HFF-Myc (cell line): ENCODE measurements at regions not wholly inside any gene's neighbourhood (a gene's known extent, or its start where the extent isn't known, plus 50 kb on each side); places are given as distances from the start of the nearest gene placed in this dataset.

Experiments
- DNase-seq: peaks from one replicate; pipeline ENCODE4 v3.0.0-alpha.2; 2011; ENCODE audit warnings: low read depth; ENCODE audit errors: extremely low read depth
- H3K4me3 ChIP-seq: replicated peaks from 2 replicates; pipeline ENCODE4 v1.5.1; 2011; ENCODE audit warnings: low read depth, mild to moderate bottlenecking, control low read depth, low read length
- TF ChIP-seq, protein P1 (sequence below): IDR thresholded peaks from 2 replicates; pipeline ENCODE4 v1.5.1; 2012; ENCODE audit warnings: mild to moderate bottlenecking, low read depth, low read length, control low read depth; ENCODE audit errors: missing control alignments

DNA sequence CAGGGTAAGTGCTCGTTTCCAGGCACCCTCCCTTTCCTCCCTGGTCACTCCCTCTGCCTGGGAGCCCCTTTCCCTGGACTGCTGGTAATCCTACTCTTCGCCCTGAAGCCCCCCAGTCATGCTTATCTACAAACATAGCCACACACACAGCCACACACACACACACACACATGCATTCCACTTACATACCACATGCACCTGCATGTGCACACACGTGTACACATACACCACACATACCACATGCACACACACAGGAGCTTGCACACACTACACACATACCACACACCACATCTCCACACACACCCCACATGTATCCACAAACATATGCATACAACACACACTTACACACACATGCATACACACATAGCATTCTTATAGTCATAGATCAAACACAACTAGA lies 358.5 kb downstream of the GADD45G start:
- no peak for DNase-seq
- no peak overlapping the region for H3K4me3 ChIP-seq
- TF ChIP-seq, protein P1, sequence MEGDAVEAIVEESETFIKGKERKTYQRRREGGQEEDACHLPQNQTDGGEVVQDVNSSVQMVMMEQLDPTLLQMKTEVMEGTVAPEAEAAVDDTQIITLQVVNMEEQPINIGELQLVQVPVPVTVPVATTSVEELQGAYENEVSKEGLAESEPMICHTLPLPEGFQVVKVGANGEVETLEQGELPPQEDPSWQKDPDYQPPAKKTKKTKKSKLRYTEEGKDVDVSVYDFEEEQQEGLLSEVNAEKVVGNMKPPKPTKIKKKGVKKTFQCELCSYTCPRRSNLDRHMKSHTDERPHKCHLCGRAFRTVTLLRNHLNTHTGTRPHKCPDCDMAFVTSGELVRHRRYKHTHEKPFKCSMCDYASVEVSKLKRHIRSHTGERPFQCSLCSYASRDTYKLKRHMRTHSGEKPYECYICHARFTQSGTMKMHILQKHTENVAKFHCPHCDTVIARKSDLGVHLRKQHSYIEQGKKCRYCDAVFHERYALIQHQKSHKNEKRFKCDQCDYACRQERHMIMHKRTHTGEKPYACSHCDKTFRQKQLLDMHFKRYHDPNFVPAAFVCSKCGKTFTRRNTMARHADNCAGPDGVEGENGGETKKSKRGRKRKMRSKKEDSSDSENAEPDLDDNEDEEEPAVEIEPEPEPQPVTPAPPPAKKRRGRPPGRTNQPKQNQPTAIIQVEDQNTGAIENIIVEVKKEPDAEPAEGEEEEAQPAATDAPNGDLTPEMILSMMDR = no peak

DNA sequence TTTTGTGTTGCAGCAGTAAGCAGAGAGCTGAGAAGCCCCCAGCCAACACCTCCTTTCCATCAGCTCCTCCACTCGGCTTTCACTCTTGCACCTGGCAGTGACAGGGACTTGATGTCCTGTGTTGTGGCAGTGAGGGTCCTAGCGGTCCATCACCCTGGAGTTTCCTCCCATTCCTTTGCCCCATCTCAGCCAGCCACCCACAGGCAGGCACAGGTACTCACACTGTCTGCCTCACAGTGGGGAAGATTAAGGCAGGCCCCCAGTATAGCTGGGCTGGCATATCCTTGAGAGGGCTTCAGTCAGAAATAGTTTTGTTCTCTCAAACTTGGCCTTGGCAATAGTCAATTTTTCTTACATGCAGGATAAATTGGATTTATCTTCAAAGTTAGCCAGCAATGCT lies 362.7 kb downstream of the GADD45G start:
- DNase-seq = no peak
- H3K4me3 ChIP-seq = no peak overlapping the region
- TF ChIP-seq, protein P1 = no peak

DNA sequence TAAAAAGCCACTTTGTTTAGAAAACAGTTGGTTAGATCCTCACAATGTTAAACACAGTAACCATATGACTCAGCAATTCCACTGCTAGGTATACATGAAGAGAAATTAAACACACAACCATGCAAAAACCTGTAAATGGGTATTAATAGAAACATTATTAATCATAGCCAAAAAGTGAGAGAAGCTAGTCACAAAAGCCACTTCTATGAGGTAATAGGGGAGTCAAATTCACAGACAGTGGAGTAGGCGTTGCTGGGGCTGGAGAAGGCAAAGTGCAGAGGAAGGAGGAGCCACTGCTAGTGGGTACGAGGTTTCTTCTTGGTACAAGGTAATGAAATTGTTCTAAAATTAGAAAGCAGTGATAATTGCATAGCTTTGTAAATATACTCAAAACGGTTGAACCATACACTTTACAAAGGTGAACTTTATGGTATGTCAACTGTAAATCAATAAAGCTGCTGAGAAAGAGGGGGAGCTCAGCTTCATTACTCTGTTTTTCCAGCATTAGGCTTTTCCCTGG lies 364.4 kb downstream of the GADD45G start:
- DNase-seq = no peak
- H3K4me3 ChIP-seq = no peak overlapping the region
- TF ChIP-seq, protein P1 = no peak

DNA sequence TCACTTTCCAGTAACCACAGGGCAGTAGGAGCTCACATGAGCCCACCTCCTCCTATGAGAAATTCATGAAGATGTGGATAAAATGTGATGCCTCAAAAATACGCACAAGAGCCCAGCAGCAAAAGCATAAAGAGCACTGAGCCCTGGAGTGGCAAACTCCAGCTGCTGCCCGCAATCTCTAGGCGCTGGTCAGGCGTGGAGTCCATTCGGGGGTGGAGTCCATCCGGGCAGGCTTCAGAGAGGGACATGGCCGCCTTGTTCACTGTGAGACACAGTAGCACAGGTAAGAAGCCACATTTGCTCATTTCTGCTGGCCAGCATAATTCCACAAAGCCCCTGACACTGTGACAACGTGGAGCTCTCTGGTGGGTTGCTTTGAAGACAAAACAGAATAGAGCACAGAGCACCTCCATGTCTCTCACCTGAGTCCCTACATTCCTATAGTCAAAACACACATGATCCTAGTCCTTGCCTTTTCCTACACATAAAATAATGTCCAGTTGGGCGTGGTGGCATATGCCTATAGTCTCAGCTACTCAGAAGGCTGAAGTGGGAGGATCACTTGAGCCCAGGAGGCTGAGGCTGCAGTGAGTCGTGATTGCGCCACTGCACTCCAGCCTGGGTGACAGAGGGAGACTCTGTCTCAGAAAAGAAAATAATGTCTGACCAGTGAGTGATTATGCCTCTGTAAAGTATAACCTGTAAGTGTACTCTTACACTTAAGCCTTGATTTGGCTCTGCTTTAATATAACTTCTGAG lies 365.2 kb downstream of the GADD45G start:
- TF ChIP-seq, protein P1 = no peak
- DNase-seq = no peak
- no peak overlapping the region for H3K4me3 ChIP-seq

DNA sequence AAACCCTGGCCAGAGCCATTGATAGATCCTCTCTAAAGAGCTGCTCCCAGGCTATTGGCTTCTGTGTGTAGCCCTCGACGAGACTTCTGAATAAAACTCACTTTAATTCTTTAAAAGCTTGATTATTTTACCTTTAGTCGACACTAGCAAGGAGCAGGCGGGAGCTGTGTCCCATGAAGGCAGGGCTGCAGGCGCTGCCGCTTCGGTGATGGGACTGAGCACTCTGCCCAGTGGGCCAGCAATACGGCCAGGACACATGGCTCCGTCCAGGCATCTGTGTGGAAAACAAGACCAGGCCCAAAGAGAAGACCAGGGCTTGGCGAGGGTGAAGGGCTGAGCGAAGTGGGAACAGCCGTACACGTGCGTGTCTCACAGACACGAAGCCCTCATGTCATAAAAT lies 365.9 kb downstream of the GADD45G start:
- no peak overlapping the region for H3K4me3 ChIP-seq
- TF ChIP-seq, protein P1 = no peak

GRCh38 chr9:89972535-89972934 lies 367.7 kb downstream of the GADD45G start:
- H3K4me3 ChIP-seq = no peak overlapping the region
- no peak for DNase-seq
- TF ChIP-seq, protein P1 = no peak

More for the DNA sequence above, 365.9 kb downstream of the GADD45G start:
- no peak for DNase-seq
